H1 (cell line): ENCODE measurements at regions not wholly inside any gene's neighbourhood (a gene's known extent, or its start where the extent isn't known, plus 50 kb on each side); places are given as distances from the start of the nearest gene placed in this dataset.

Experiments
- CTCF ChIA-PET: fragments of 300-600 bp; sonication (Branson Sonifier 250); formaldehyde crosslinking; loops from one replicate; lab custom pipeline; 2021; ENCODE audit not compliant: partially characterized antibody; lab: Charles Lee
- POLR2A ChIA-PET: fragments of 300-600 bp; sonication (Branson Sonifier 250); formaldehyde crosslinking; loops from one replicate; lab custom pipeline; 2021; ENCODE audit warnings: inconsistent platforms; ENCODE audit not compliant: partially characterized antibody; lab: Charles Lee
- DNase-seq, 2 experiments: peaks; one replicate each; pipeline versions ENCODE4 v3.0.0 to v3.0.0-alpha.2; 2010 to 2022; ENCODE audit warnings: low spot score in 2 of 2, low read depth in 1 of 2, mixed read lengths in 1 of 2
- FAIRE-seq: peaks from 2 replicates; lab custom pipeline; 2011; peaks lifted over from hg19 to GRCh38; lab: Jason Lieb, UNC
- H2AFZ ChIP-seq: 2 replicates; pipeline ENCODE4 v1.8.1; 2012; ENCODE audit warnings: low read length, inconsistent platforms
- H2AK5ac ChIP-seq: 2 replicates; pipeline ENCODE4 v1.6.1; 2013; ENCODE audit warnings: low read depth, low read length
- H2BK120ac ChIP-seq: replicated peaks from 2 replicates; pipeline ENCODE3; 2013; ENCODE audit warnings: low read depth, low read length, inconsistent platforms
- H2BK12ac ChIP-seq: 2 replicates; pipeline ENCODE4 v1.6.1; 2013; ENCODE audit warnings: low read depth, low read length
- H2BK15ac ChIP-seq: 2 replicates; pipeline ENCODE4 v1.6.1; 2013; ENCODE audit warnings: low read length
- H2BK20ac ChIP-seq: 2 replicates; pipeline ENCODE4 v1.6.1; 2013; ENCODE audit warnings: low read length
- H2BK5ac ChIP-seq: 2 replicates; pipeline ENCODE4 v1.6.1; 2013; ENCODE audit warnings: low read depth, low read length
- H3K14ac ChIP-seq: 2 replicates; pipeline ENCODE4 v1.6.1; 2013; ENCODE audit warnings: inconsistent platforms; ENCODE audit not compliant: insufficient read length
- H3K18ac ChIP-seq: 2 replicates; pipeline ENCODE4 v1.6.1; 2013; ENCODE audit warnings: low read length; ENCODE audit errors: extremely low read depth
- H3K23ac ChIP-seq: 2 replicates; pipeline ENCODE4 v1.6.1; 2013; ENCODE audit warnings: inconsistent platforms; ENCODE audit not compliant: insufficient read length
- H3K23me2 ChIP-seq: 2 replicates; pipeline ENCODE4 v1.6.1; 2013; ENCODE audit warnings: low read depth, low read length
- H3K27ac ChIP-seq: 2 replicates; pipeline ENCODE4 v1.6.1; 2011; ENCODE audit warnings: low read depth, low read length, inconsistent platforms
- H3K27me3 ChIP-seq, 4 experiments: replicated peaks in 1 of 4; 1 replicate in 1 of 4; 2 replicates in 3 of 4; pipeline versions ENCODE4 v1.6.1 to v1.8.1; 2011 to 2013; ENCODE audit warnings: low read length in 3 of 4, mild to moderate bottlenecking in 3 of 4, inconsistent platforms in 2 of 4, mixed read lengths in 2 of 4, moderate library complexity in 1 of 4; ENCODE audit not compliant: control insufficient read depth in 3 of 4, insufficient read depth in 3 of 4; ENCODE audit errors: extremely low read depth in 1 of 4
- H3K36me3 ChIP-seq, 4 experiments: 2 replicates each; pipeline versions ENCODE4 v1.6.1 to v1.8.1; 2011 to 2013; ENCODE audit warnings: mild to moderate bottlenecking in 4 of 4, low read length in 3 of 4, moderate library complexity in 2 of 4, control low read depth in 1 of 4, inconsistent platforms in 1 of 4; ENCODE audit not compliant: insufficient read depth in 4 of 4, control insufficient read depth in 2 of 4
- H3K4ac ChIP-seq: replicated peaks from 2 replicates; pipeline ENCODE3; 2013; ENCODE audit warnings: low read length, low read depth, mixed read lengths, inconsistent platforms; ENCODE audit not compliant: insufficient read length
- H3K4me1 ChIP-seq, 4 experiments: replicated peaks in 1 of 4; 1 replicate in 1 of 4; 2 replicates in 3 of 4; pipeline versions ENCODE4 v1.6.1 to v1.8.1; 2011 to 2013; ENCODE audit warnings: low read length in 3 of 4, inconsistent platforms in 2 of 4, mixed read lengths in 1 of 4; ENCODE audit not compliant: insufficient read depth in 4 of 4, control insufficient read depth in 3 of 4
- H3K4me2 ChIP-seq, 2 experiments: 2 replicates each; pipeline versions ENCODE4 v1.6.1 to v1.8.1; 2011 to 2013; ENCODE audit warnings: low read depth in 2 of 2, low read length in 2 of 2, control low read depth in 1 of 2, inconsistent platforms in 1 of 2, mild to moderate bottlenecking in 1 of 2; ENCODE audit not compliant: insufficient read depth in 1 of 2
- H3K4me3 ChIP-seq, 4 experiments: fragments of 200-600, 300-600 bp in 1 of 4; sonication (generic), shearing (Covaris generic), sonication (Bioruptor Twin) in 1 of 4; 2 replicates each; pipeline versions ENCODE4 v1.5.1 to v1.8.1; 2011 to 2016; ENCODE audit warnings: low read length in 4 of 4, low read depth in 3 of 4, control low read depth in 2 of 4, inconsistent platforms in 2 of 4, mild to moderate bottlenecking in 2 of 4, mixed read lengths in 1 of 4, moderate library complexity in 1 of 4; ENCODE audit not compliant: insufficient read depth in 2 of 4; ENCODE audit errors: extremely low read depth in 1 of 4
- H3K56ac ChIP-seq: replicated peaks from 2 replicates; pipeline ENCODE3; 2013; ENCODE audit warnings: low read depth, mild to moderate bottlenecking, mixed read lengths, low read length, inconsistent platforms; ENCODE audit not compliant: insufficient read length
- H3K79me1 ChIP-seq: 2 replicates; pipeline ENCODE4 v1.6.1; 2013; ENCODE audit warnings: low read depth, low read length, control low read depth
- H3K79me2 ChIP-seq, 2 experiments: 2 replicates each; pipeline versions ENCODE4 v1.6.1 to v1.8.1; 2012 to 2013; ENCODE audit warnings: low read length in 2 of 2, mild to moderate bottlenecking in 2 of 2, inconsistent platforms in 1 of 2; ENCODE audit not compliant: insufficient read depth in 2 of 2, control insufficient read depth in 1 of 2
- H3K9ac ChIP-seq, 4 experiments: replicated peaks in 1 of 4; 1 replicate in 1 of 4; 2 replicates in 3 of 4; pipeline versions ENCODE4 v1.6.1 to v1.8.1; 2011 to 2013; ENCODE audit warnings: low read depth in 3 of 4, low read length in 3 of 4, control low read depth in 2 of 4, mild to moderate bottlenecking in 2 of 4, moderate library complexity in 2 of 4, inconsistent platforms in 1 of 4; ENCODE audit errors: extremely low read depth in 1 of 4
- H3K9me3 ChIP-seq, 2 experiments: 2 replicates each; pipeline versions ENCODE4 v1.6.1 to v1.8.1; 2012 to 2013; ENCODE audit warnings: mild to moderate bottlenecking in 2 of 2, moderate library complexity in 2 of 2, control low read depth in 1 of 2, inconsistent platforms in 1 of 2, low read depth in 1 of 2, low read length in 1 of 2, mixed read lengths in 1 of 2; ENCODE audit not compliant: insufficient read depth in 2 of 2
- H4K20me1 ChIP-seq, 2 experiments: replicated peaks in 1 of 2; 2 replicates each; pipeline versions ENCODE3 to v1.8.1; 2011 to 2013; ENCODE audit warnings: inconsistent platforms in 2 of 2, low read length in 2 of 2, mild to moderate bottlenecking in 1 of 2; ENCODE audit not compliant: insufficient read depth in 2 of 2, control insufficient read depth in 1 of 2
- H4K5ac ChIP-seq: 2 replicates; pipeline ENCODE4 v1.6.1; 2013; ENCODE audit warnings: low read length, low read depth, mixed read lengths, inconsistent platforms; ENCODE audit not compliant: insufficient read length
- H4K8ac ChIP-seq: 2 replicates; pipeline ENCODE4 v1.8.0; 2013; ENCODE audit warnings: mild to moderate bottlenecking, moderate library complexity, low read length, inconsistent platforms; ENCODE audit not compliant: insufficient read depth; ENCODE audit errors: extremely low read depth
- H4K91ac ChIP-seq: replicated peaks from 2 replicates; pipeline ENCODE3; 2013; ENCODE audit warnings: low read length, mixed read lengths, inconsistent platforms; ENCODE audit not compliant: insufficient read length
- CBX8 ChIP-seq: fragments of 300-800, 300-1000 bp; sonication (generic); IDR thresholded peaks from 2 replicates; pipeline ENCODE4 v1.7.1; 2016; ENCODE audit warnings: low read depth, low read length, borderline replicate concordance
- POLR2A ChIP-seq, 2 experiments: IDR thresholded peaks; 1 replicate in 1 of 2; 2 replicates in 1 of 2; pipeline ENCODE4 v1.6.1; 2011; ENCODE audit warnings: low read depth in 2 of 2, low read length in 2 of 2, mild to moderate bottlenecking in 2 of 2; ENCODE audit errors: control extremely low read depth in 1 of 2
- RAD21 ChIP-seq, 2 experiments: IDR thresholded peaks in 1 of 2; conservative IDR thresholded peaks in 1 of 2; 2 replicates each; pipeline ENCODE4 v1.6.1; 2011; ENCODE audit warnings: low read depth in 2 of 2, low read length in 2 of 2, improper control_type of control experiment in 1 of 2, inconsistent platforms in 1 of 2, mild to moderate bottlenecking in 1 of 2, moderate library complexity in 1 of 2
- RFX5 ChIP-seq: IDR thresholded peaks from 2 replicates; pipeline ENCODE4 v1.6.1; 2011; ENCODE audit warnings: low read depth, low read length, improper control_type of control experiment, borderline replicate concordance
- RNF2 ChIP-seq: fragments of 200-900, 300-1000 bp; sonication (generic); IDR thresholded peaks from 2 replicates; pipeline ENCODE4 v1.7.1; 2016; ENCODE audit warnings: borderline replicate concordance, low read depth, mild to moderate bottlenecking, antibody characterized with exemption, low read length; ENCODE audit not compliant: poor library complexity, severe bottlenecking; ENCODE audit errors: missing control alignments
- SAP30 ChIP-seq: fragments of 300-600 bp; sonication (generic); IDR thresholded peaks from 2 replicates; pipeline ENCODE4 v1.7.1; 2012; ENCODE audit warnings: low read length, moderate library complexity, mild to moderate bottlenecking, inconsistent platforms; ENCODE audit not compliant: insufficient read depth, insufficient replicate concordance
- SRF ChIP-seq: IDR thresholded peaks from 2 replicates; pipeline ENCODE4 v1.6.1; 2011; ENCODE audit warnings: mild to moderate bottlenecking, low read depth, low read length, moderate library complexity
- SUZ12 ChIP-seq: fragments of 200-600 bp; sonication (generic); IDR thresholded peaks from 2 replicates; pipeline ENCODE4 v1.6.1; 2012; ENCODE audit warnings: mild to moderate bottlenecking, inconsistent platforms, low read length, moderate library complexity, mixed read lengths
- ZNF274 ChIP-seq: IDR thresholded peaks from 2 replicates; pipeline ENCODE4 v1.7.0; 2012; ENCODE audit warnings: low read length, borderline replicate concordance; ENCODE audit errors: extremely low read depth
- WGBS, 2 experiments: shearing (Covaris generic) in 1 of 2; methylation state at CpG; one replicate each; pipeline versions ENCODE4 v1.1.6 to v1.1.7; 2013 to 2015; ENCODE audit warnings: low lambda C conversion rate in 2 of 2, mixed read lengths in 2 of 2, inconsistent platforms in 1 of 2, low coverage in 1 of 2, missing lambda C conversion rate in 1 of 2; ENCODE audit not compliant: insufficient replicate concordance in 2 of 2, insufficient coverage in 1 of 2, insufficient read length in 1 of 2; ENCODE audit errors: extremely low coverage in 1 of 2, missing lambda C conversion rate in 1 of 2; 5-methylcytosine and 5-hydroxymethylcytosine counted together

DNA sequence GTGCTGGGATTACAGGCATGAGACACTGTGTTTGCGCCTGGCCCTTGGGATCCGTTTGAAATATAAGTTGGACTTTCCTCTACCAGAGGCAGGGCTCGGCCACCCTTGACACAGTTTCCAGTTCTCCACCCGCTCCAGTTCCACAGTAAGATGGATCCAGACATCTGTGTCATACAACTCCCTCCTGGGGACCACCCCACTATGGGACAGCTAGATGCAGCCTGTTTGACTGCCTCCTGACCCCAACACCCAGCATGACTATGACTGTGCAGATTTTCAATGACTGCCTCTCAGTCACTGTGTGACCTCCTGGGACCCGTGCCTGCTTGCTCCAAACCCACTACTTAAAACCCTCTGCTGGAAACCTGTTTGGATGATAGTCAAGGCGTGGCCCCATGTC lies 166.7 kb downstream of the IRF8 start:
- Histone ChIP-seq H3K79me2 (no peaks in the 10 kb centered on the region), H4K91ac (no peak overlapping the region), H4K5ac (no peak overlapping the region), H2AFZ (no peak overlapping the region), H2BK15ac (no peak overlapping the region), H3K14ac (no peak overlapping the region), H3K4me1 (no peaks in the 10 kb centered on the region), H2BK5ac (no peak overlapping the region), H3K4ac (no peak overlapping the region), H3K9ac (no peak overlapping the region), H3K27me3 (peaks cover 0 to 3% (median 0%) of the 10 kb centered on the region in 4 experiments; a peak in 1 of 7 replicates), H3K23ac (no peak overlapping the region), H3K9me3 (no peaks in the 10 kb centered on the region), H3K23me2 (no peaks in the 10 kb centered on the region), H2BK120ac (no peak overlapping the region), H2AK5ac (no peak overlapping the region), H4K8ac (no peak overlapping the region; the same call in 1 of the 2 replicates), H3K18ac (no peak overlapping the region), H3K27ac (no peak overlapping the region), H3K79me1 (no peaks in the 10 kb centered on the region), H2BK20ac (no peak overlapping the region), H3K56ac (no peak overlapping the region), H3K4me2 (no peak overlapping the region), H3K36me3 (no peaks in the 10 kb centered on the region), H2BK12ac (no peak overlapping the region), H3K4me3 (no peak overlapping the region), H4K20me1 (peaks cover 0 to 1% of the 10 kb centered on the region in 2 experiments)
- CTCF ChIA-PET, result interaction anchor here (1.3 to 2.7 kb wide), 4 partner anchors 16 to 452 kb away, joined by 3 to 7 read pairs (median 5); no protein-coding TSS in a partner anchor
- FAIRE-seq, result no peak
- TF ChIP-seq POLR2A (IDR thresholded peaks at IDR 0.05; ENCODE audit: control extremely low read depth in 1 of 2, low read depth in 2 of 2, low read length in 2 of 2) (no peak), ZNF274 (no peak), RAD21 (IDR thresholded peaks at IDR 0.05 in 1 of 2, conservative IDR thresholded peaks at IDR 0.05 in 1 of 2; ENCODE audit: low read depth in 2 of 2, low read length in 2 of 2) (no peak), CBX8 (no peak), SAP30 (no peak), SUZ12 (no peak), SRF (no peak), RNF2 (no peak), RFX5 (no peak)
- POLR2A ChIA-PET, result no interaction called here
- no peak for DNase-seq
- 84% methylated on average over 6 of the region's 6 CpGs; no CpG with 5 or more reads in 1 of the 2 experiments for WGBS, 2 experiments
